GM12892 (cell line): ENCODE measurements at regions not wholly inside any gene's neighbourhood (a gene's known extent, or its start where the extent isn't known, plus 50 kb on each side); places are given as distances from the start of the nearest gene placed in this dataset.

Experiments used
- POLR2A ChIP-seq: IDR thresholded peaks from 2 replicates; pipeline ENCODE4 v1.6.1; 2011; ENCODE audit warnings: low read depth, low read length, control low read depth
- POLR2AphosphoS5 ChIP-seq: IDR thresholded peaks from 2 replicates; pipeline ENCODE4 v1.6.1; 2011; ENCODE audit warnings: low read depth, low read length, control low read depth

GRCh38 chr15:31477851-31478701 lies 151.4 kb downstream of the KLF13 start:
- TF ChIP-seq POLR2A (no peak), POLR2AphosphoS5 (no peak)
